Caco-2 (cell line): ENCODE measurements at regions not wholly inside any gene's neighbourhood (a gene's known extent, or its start where the extent isn't known, plus 50 kb on each side); places are given as distances from the start of the nearest gene placed in this dataset.

Source experiments
- BruUV-seq: library from RNA; stranded (reverse); fragments of 400-500 nt; replicated peaks from 2 replicates; lab custom pipeline; 2021; lab: Mats Ljungman, UMichigan
- CTCF ChIA-PET: fragments of 300-600 bp; sonication (Branson Sonifier 250); formaldehyde crosslinking; loops from one replicate; lab custom pipeline; 2022; ENCODE audit warnings: antibody characterized with exemption; lab: Charles Lee
- POLR2A ChIA-PET: fragments of 300-600 bp; sonication (Branson Sonifier 250); formaldehyde crosslinking; loops from one replicate; lab custom pipeline; 2022; ENCODE audit warnings: antibody characterized with exemption; lab: Charles Lee
- DNase-seq, 2 experiments: peaks; one replicate each; pipeline versions ENCODE4 v3.0.0 to v3.0.0-alpha.2; 2020 to 2022
- H3K27me3 ChIP-seq: replicated peaks from 2 replicates; pipeline ENCODE4 v1.6.0; 2011; ENCODE audit warnings: low read length; ENCODE audit not compliant: control insufficient read depth, insufficient read depth
- H3K36me3 ChIP-seq: 2 replicates; pipeline ENCODE4 v1.5.1; 2011; ENCODE audit warnings: low read length; ENCODE audit not compliant: control insufficient read depth, insufficient read depth
- H3K4me1 ChIP-seq: fragments of 250-450 bp; sonication (Bioruptor Pico); 2 replicates; pipeline ENCODE4 v1.5.1; 2020; ENCODE audit warnings: mild to moderate bottlenecking
- H3K4me3 ChIP-seq: 2 replicates; pipeline ENCODE4 v1.5.1; 2011; ENCODE audit warnings: low read depth, mild to moderate bottlenecking, control low read depth, low read length
- H3K9me3 ChIP-seq: fragments of 250-450 bp; sonication (Bioruptor Pico); 2 replicates; pipeline ENCODE4 v1.5.1; 2020; ENCODE audit warnings: mild to moderate bottlenecking, moderate library complexity
- H3K27ac Mint-ChIP-seq: one replicate; pipeline ENCODE4 v1.8.0; 2022; ENCODE audit warnings: mixed read lengths; ENCODE audit not compliant: unreplicated experiment
- H3K27me3 Mint-ChIP-seq: one replicate; pipeline ENCODE4 v1.8.0; 2022; ENCODE audit warnings: mixed read lengths; ENCODE audit not compliant: insufficient read depth, unreplicated experiment
- H3K36me3 Mint-ChIP-seq: one replicate; pipeline ENCODE4 v1.8.0; 2022; ENCODE audit warnings: mild to moderate bottlenecking, mixed read lengths; ENCODE audit not compliant: insufficient read depth, unreplicated experiment
- H3K4me1 Mint-ChIP-seq: one replicate; pipeline ENCODE4 v1.8.0; 2022; ENCODE audit warnings: low read depth, mixed read lengths; ENCODE audit not compliant: unreplicated experiment
- H3K4me3 Mint-ChIP-seq: one replicate; pipeline ENCODE4 v1.8.0; 2022; ENCODE audit warnings: mild to moderate bottlenecking, moderate library complexity, mixed read lengths; ENCODE audit not compliant: unreplicated experiment
- H3K9me3 Mint-ChIP-seq: one replicate; pipeline ENCODE4 v1.8.0; 2022; ENCODE audit warnings: mixed read lengths; ENCODE audit not compliant: unreplicated experiment
- CTCF ChIP-seq, 2 experiments: fragments of 200-600 bp in 1 of 2; IDR thresholded peaks; 1 replicate in 1 of 2; 2 replicates in 1 of 2; pipeline versions ENCODE4 v1.5.1 to v1.8.0; 2011 to 2022; ENCODE audit warnings: antibody characterized with exemption in 1 of 2, control low read depth in 1 of 2, inconsistent platforms in 1 of 2, low read depth in 1 of 2, low read length in 1 of 2, mild to moderate bottlenecking in 1 of 2, moderate library complexity in 1 of 2; ENCODE audit not compliant: insufficient read depth in 1 of 2, severe bottlenecking in 1 of 2, unreplicated experiment in 1 of 2
- intact Hi-C: fragments of 100-400 bp; cut with micrococcal nuclease; formaldehyde crosslinking; loops from one replicate; pipeline ENCODE4 v1.10.0; 2022; ENCODE audit not compliant: unreplicated experiment

GRCh38 chr16:51559901-51560300 lies 408.8 kb upstream of the SALL1 start:
- no peak for TF ChIP-seq CTCF (IDR thresholded peaks at IDR 0.05; ENCODE audit: insufficient read depth in 1 of 2, low read depth in 1 of 2, low read length in 1 of 2, severe bottlenecking in 1 of 2, unreplicated experiment in 1 of 2)

DNA sequence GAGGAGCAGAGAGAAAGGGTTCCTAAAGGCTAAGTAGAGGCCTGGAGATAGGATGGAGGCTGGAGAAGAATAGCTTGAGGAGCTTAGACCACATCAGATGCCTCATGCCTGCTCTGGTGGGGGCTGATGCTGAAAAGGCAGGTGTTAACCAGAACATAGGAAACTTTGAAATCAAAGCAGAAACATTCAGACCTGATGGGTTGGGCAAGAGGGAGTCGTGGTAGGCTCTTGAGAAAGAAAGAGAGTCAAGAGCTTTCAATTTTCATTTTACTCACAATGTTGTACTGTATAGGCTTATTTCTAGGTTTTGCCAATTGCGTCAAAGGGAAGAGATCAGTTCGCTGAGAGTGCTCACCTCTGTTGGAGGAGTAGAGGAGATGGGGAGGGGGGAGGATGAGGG lies 406.6 kb upstream of the SALL1 start:
- no peak for TF ChIP-seq CTCF (IDR thresholded peaks at IDR 0.05; ENCODE audit: insufficient read depth in 1 of 2, low read depth in 1 of 2, low read length in 1 of 2, severe bottlenecking in 1 of 2, unreplicated experiment in 1 of 2)
- H3K36me3 ChIP-seq, result no peaks in the 10 kb centered on the region
- no peak for DNase-seq
- H3K27me3 ChIP-seq, result no peaks in the 10 kb centered on the region
- no peaks in the 10 kb centered on the region for H3K9me3 Mint-ChIP-seq
- H3K4me1 ChIP-seq, result no peaks in the 10 kb centered on the region
- no TSS peak for BruUV-seq
- peaks cover 12% of the 10 kb centered on the region for H3K27me3 Mint-ChIP-seq
- H3K36me3 Mint-ChIP-seq, result no peaks in the 10 kb centered on the region
- CTCF ChIA-PET, result interaction anchor here (0.6 kb wide), 1 partner anchor 322 kb away, joined by 3 read pairs; no protein-coding TSS in a partner anchor
- intact Hi-C loops, result no loop called here
- H3K4me3 ChIP-seq, result no peak overlapping the region
- no peaks in the 10 kb centered on the region for H3K9me3 ChIP-seq
- no peak overlapping the region for H3K27ac Mint-ChIP-seq
- no peak overlapping the region for H3K4me3 Mint-ChIP-seq
- POLR2A ChIA-PET, result no interaction called here
- H3K4me1 Mint-ChIP-seq, result no peaks in the 10 kb centered on the region

More at GRCh38 chr16:51559901-51560300, 408.8 kb upstream of the SALL1 start:
- H3K4me3 Mint-ChIP-seq, result no peak overlapping the region
- Histone ChIP-seq H3K27me3 (no peaks in the 10 kb centered on the region), H3K4me1 (no peaks in the 10 kb centered on the region), H3K4me3 (no peak overlapping the region), H3K36me3 (no peaks in the 10 kb centered on the region), H3K9me3 (peaks cover 6% of the 10 kb centered on the region; the same call in 1 of the 2 replicates)
- CTCF ChIA-PET, result no interaction called here
- no peaks in the 10 kb centered on the region for H3K36me3 Mint-ChIP-seq
- intact Hi-C loops, result no loop called here
- no TSS peak for BruUV-seq
- DNase-seq, result no peak
- peaks cover 14% of the 10 kb centered on the region for H3K9me3 Mint-ChIP-seq
- no peak overlapping the region for H3K27ac Mint-ChIP-seq
- H3K27me3 Mint-ChIP-seq, result peaks cover 10% of the 10 kb centered on the region
- no peaks in the 10 kb centered on the region for H3K4me1 Mint-ChIP-seq
- POLR2A ChIA-PET, result no interaction called here

DNA sequence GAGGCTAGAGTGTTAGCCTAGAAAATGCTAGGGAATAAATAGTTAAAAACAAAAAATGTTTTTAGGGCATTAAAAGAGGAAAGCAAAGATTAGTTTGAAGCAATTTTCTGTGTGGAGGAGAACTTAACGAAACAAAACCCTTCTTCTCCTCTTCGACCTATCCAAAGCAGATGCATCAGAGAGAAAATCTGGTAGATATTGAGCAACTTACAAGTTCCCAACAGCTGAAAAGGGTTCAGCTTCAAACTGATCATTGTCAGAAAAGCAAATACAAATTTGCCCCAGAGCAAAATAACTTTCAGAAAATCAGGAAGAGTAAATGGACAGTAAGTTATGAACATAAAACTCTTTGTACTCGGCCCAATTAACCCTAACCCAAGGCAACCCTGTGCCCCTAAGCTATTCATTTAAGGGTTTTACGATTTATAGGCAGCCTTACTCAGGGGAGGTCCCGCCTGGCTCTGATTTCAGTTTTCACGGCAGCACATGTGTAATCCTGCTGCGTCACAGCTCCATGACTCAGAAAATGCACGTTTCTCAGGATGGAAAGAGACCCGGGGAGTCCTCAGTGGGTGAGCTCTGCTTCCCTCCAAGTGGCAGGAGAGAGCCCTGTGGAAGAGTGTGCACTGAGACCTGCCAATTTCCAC lies 405.7 kb upstream of the SALL1 start:
- DNase-seq, result no peak
- Mint-ChIP-seq H3K4me3 (no peak overlapping the region), H3K36me3 (no peaks in the 10 kb centered on the region), H3K27ac (no peak overlapping the region), H3K4me1 (no peaks in the 10 kb centered on the region), H3K27me3 (peaks cover 12% of the 10 kb centered on the region), H3K9me3 (no peaks in the 10 kb centered on the region)
- no peak overlapping the region for H3K4me3 ChIP-seq
- no peaks in the 10 kb centered on the region for H3K36me3 ChIP-seq
- BruUV-seq, result no TSS peak
- TF ChIP-seq CTCF (IDR thresholded peaks at IDR 0.05; ENCODE audit: insufficient read depth in 1 of 2, low read depth in 1 of 2, low read length in 1 of 2, severe bottlenecking in 1 of 2, unreplicated experiment in 1 of 2), result no peak
- H3K27me3 ChIP-seq, result no peaks in the 10 kb centered on the region
- ChIA-PET POLR2A (no interaction called here), CTCF (no interaction called here)
- H3K9me3 ChIP-seq, result no peaks in the 10 kb centered on the region
- H3K4me1 ChIP-seq, result no peaks in the 10 kb centered on the region
- intact Hi-C loops, result no loop called here
